ENCODE measurements at regions not wholly inside any gene's neighbourhood (a gene's known extent, or its start where the extent isn't known, plus 50 kb on each side); places are given as distances from the start of the nearest gene placed in this dataset.

- no peak for TF ChIP-seq SMAD3 (CRISPR knock-in tag; conservative IDR thresholded peaks at IDR 0.05)
- TF ChIP-seq ZNF311 (CRISPR knock-in tag; IDR thresholded peaks at IDR 0.05): no peak
- TF ChIP-seq POLR2AphosphoS5 (IDR thresholded peaks at IDR 0.05; ENCODE audit: control insufficient read depth, insufficient read depth, low read depth, low read length): no peak
These were observed 51.1 kb upstream of the BLID start for GRCh38 chr11:122167100-122167499.

Measured in K562 (cell line).